HepG2 (cell line): ENCODE measurements at regions not wholly inside any gene's neighbourhood (a gene's known extent, or its start where the extent isn't known, plus 50 kb on each side); places are given as distances from the start of the nearest gene placed in this dataset.

Experiments
- ATAC-seq: fragments of 200-7000 bp; cut with Tn5 transposase; 3 replicates; pipeline ENCODE4 v1.9.1; 2020; ENCODE audit warnings: mild to moderate bottlenecking, moderate library complexity
- BruUV-seq: library from RNA; stranded (reverse); fragments of 400-500 nt; replicated peaks from 2 replicates; lab custom pipeline; 2021; lab: Mats Ljungman, UMichigan
- CTCF ChIA-PET: fragments of 300-600 bp; formaldehyde crosslinking; extraction: SDS; loops from one replicate; lab custom pipeline; 2021; ENCODE audit warnings: low total read pairs, inconsistent platforms, low intra/inter-chr PET ratio; lab: Yijun Ruan, JAX
- POLR2A ChIA-PET: fragments of 350-600 bp; sonication (Branson Sonifier 250); formaldehyde crosslinking; loops from one replicate; lab custom pipeline; 2020; ENCODE audit warnings: antibody characterized with exemption, inconsistent platforms; lab: Yijun Ruan, JAX
- DNase-seq: peaks from one replicate; pipeline ENCODE4 v3.0.0-alpha.2; 2015; ENCODE audit warnings: low spot score
- FAIRE-seq: peaks from 3 replicates; lab custom pipeline; 2011; peaks lifted over from hg19 to GRCh38; lab: Jason Lieb, UNC
- H2AFZ ChIP-seq: one replicate; pipeline ENCODE4 v1.6.1; 2011; ENCODE audit warnings: low read length, inconsistent platforms
- H3K27ac ChIP-seq: fragments of 300-600 bp; 3 replicates; pipeline ENCODE4 v1.8.0; 2011; ENCODE audit warnings: mixed run types, mild to moderate bottlenecking, mixed read lengths, low read length, inconsistent platforms; ENCODE audit not compliant: insufficient read depth; ENCODE audit errors: extremely low read length
- H3K27me3 ChIP-seq, 2 experiments: fragments of 200-600 bp in 1 of 2; 2 replicates in 1 of 2; 3 replicates in 1 of 2; pipeline versions ENCODE4 v1.6.0 to v1.8.0; 2011; ENCODE audit warnings: low read length in 2 of 2, mild to moderate bottlenecking in 2 of 2, moderate library complexity in 2 of 2, inconsistent platforms in 1 of 2; ENCODE audit not compliant: insufficient read depth in 2 of 2, control insufficient read depth in 1 of 2
- H3K36me3 ChIP-seq, 2 experiments: fragments of 200-600 bp in 1 of 2; replicated peaks in 1 of 2; 2 replicates in 1 of 2; 3 replicates in 1 of 2; pipeline versions ENCODE4 v1.5.1 to v1.8.0; 2011; ENCODE audit warnings: low read length in 2 of 2, inconsistent platforms in 1 of 2; ENCODE audit not compliant: insufficient read depth in 2 of 2, control insufficient read depth in 1 of 2
- H3K4me1 ChIP-seq: 2 replicates; pipeline ENCODE4 v1.5.1; 2012; ENCODE audit warnings: low read length, inconsistent platforms; ENCODE audit not compliant: insufficient read depth
- H3K4me2 ChIP-seq: 2 replicates; pipeline ENCODE4 v1.6.0; 2011; ENCODE audit warnings: low read depth, low read length, inconsistent platforms
- H3K4me3 ChIP-seq, 3 experiments: fragments of 200-600 bp in 1 of 3; sonication (generic), shearing (Covaris generic) in 1 of 3; replicated peaks in 1 of 3; 2 replicates each; pipeline ENCODE4 v1.5.1; 2011 to 2016; ENCODE audit warnings: low read length in 3 of 3, inconsistent platforms in 2 of 3, low read depth in 2 of 3, mild to moderate bottlenecking in 2 of 3, control low read depth in 1 of 3, mixed read lengths in 1 of 3; ENCODE audit not compliant: insufficient read depth in 1 of 3
- H3K79me2 ChIP-seq: one replicate; pipeline ENCODE4 v1.6.1; 2011; ENCODE audit warnings: low read length, inconsistent platforms; ENCODE audit not compliant: insufficient read depth
- H3K9ac ChIP-seq: 2 replicates; pipeline ENCODE4 v1.6.0; 2011; ENCODE audit warnings: mild to moderate bottlenecking, low read depth, low read length, inconsistent platforms; ENCODE audit not compliant: insufficient read depth
- H3K9me3 ChIP-seq: 2 replicates; pipeline ENCODE4 v1.5.1; 2012; ENCODE audit warnings: mild to moderate bottlenecking, low read length
- H4K20me1 ChIP-seq: 2 replicates; pipeline ENCODE4 v1.6.0; 2011; ENCODE audit warnings: inconsistent platforms, mild to moderate bottlenecking, low read length, moderate library complexity; ENCODE audit not compliant: insufficient read depth
- ARID2 ChIP-seq: sonication (generic); formaldehyde crosslinking; IDR thresholded peaks from 2 replicates; pipeline ENCODE4 v1.8.1; 2022; ENCODE audit warnings: mild to moderate bottlenecking, missing genetic modification reagents, borderline replicate concordance
- ARNTL ChIP-seq: sonication (generic); formaldehyde crosslinking; IDR thresholded peaks from 2 replicates; pipeline ENCODE4 v1.4.0; 2020; ENCODE audit warnings: mild to moderate bottlenecking, missing genetic modification reagents
- MAFF ChIP-seq: IDR thresholded peaks from 2 replicates; pipeline ENCODE4 v1.6.1; 2011; ENCODE audit warnings: low read depth, low read length, improper control_type of control experiment
- MAFK ChIP-seq, 2 experiments: IDR thresholded peaks in 1 of 2; conservative IDR thresholded peaks in 1 of 2; 2 replicates each; pipeline ENCODE4 v1.6.1; 2011; ENCODE audit warnings: improper control_type of control experiment in 2 of 2, low read length in 2 of 2
- MLLT10 ChIP-seq: sonication (generic); formaldehyde crosslinking; IDR thresholded peaks from 2 replicates; pipeline ENCODE4 v1.4.0; 2020; ENCODE audit warnings: missing genetic modification reagents
- POLR2AphosphoS2 ChIP-seq: IDR thresholded peaks from 2 replicates; pipeline ENCODE4 v1.6.1; 2011; ENCODE audit warnings: low read depth, low read length, improper control_type of control experiment
- RCOR2 ChIP-seq: IDR thresholded peaks from 2 replicates; pipeline ENCODE4 v1.6.1; 2016; ENCODE audit warnings: missing biosample characterization, missing genetic modification reagents
- SMYD3 ChIP-seq: sonication (generic); formaldehyde crosslinking; IDR thresholded peaks from 2 replicates; pipeline ENCODE4 v1.8.1; 2023; ENCODE audit warnings: mild to moderate bottlenecking, missing genetic modification reagents
- SNAI1 ChIP-seq: sonication (generic); formaldehyde crosslinking; IDR thresholded peaks from 2 replicates; pipeline ENCODE4 v1.5.0; 2020; ENCODE audit warnings: mild to moderate bottlenecking, missing genetic modification reagents, borderline replicate concordance
- SRY ChIP-seq: sonication (generic); formaldehyde crosslinking; IDR thresholded peaks from 2 replicates; pipeline ENCODE4 v1.8.0; 2022; ENCODE audit warnings: mild to moderate bottlenecking, missing genetic modification reagents
- TBX2 ChIP-seq: sonication (generic); formaldehyde crosslinking; IDR thresholded peaks from 2 replicates; pipeline ENCODE4 v1.5.0; 2020; ENCODE audit warnings: missing genetic modification reagents, mild to moderate bottlenecking, borderline replicate concordance
- TSC22D2 ChIP-seq: sonication (generic); formaldehyde crosslinking; IDR thresholded peaks from 2 replicates; pipeline ENCODE4 v1.5.1; 2020; ENCODE audit warnings: missing genetic modification reagents, mild to moderate bottlenecking, borderline replicate concordance
- ZNF121 ChIP-seq: sonication (generic); formaldehyde crosslinking; IDR thresholded peaks from 2 replicates; pipeline ENCODE4 v1.5.0; 2020; ENCODE audit warnings: mild to moderate bottlenecking, missing genetic modification reagents
- ZNF354B ChIP-seq: sonication (generic); formaldehyde crosslinking; IDR thresholded peaks from 2 replicates; pipeline ENCODE4 v1.8.0; 2022; ENCODE audit warnings: mild to moderate bottlenecking, missing genetic modification reagents
- WGBS: methylation state at CpG from one replicate; pipeline ENCODE4 v1.1.6; 2017; ENCODE audit warnings: low lambda C conversion rate; 5-methylcytosine and 5-hydroxymethylcytosine counted together
- in situ Hi-C: cut with HindIII; loops from 2 replicates; pipeline ENCODE4 v1.10.0; 2017; ENCODE audit warnings: low pct_unique_long_range_greater_than_20kb; ENCODE audit not compliant: extremely low pct_ligation_motif_present
- intact Hi-C: fragments of 100-400 bp; cut with micrococcal nuclease; formaldehyde crosslinking; loops from one replicate; pipeline ENCODE4 v1.10.0; 2022; ENCODE audit not compliant: unreplicated experiment
- TF ChIP-seq, protein P1 (sequence below): sonication (generic); formaldehyde crosslinking; IDR thresholded peaks from 2 replicates; pipeline ENCODE4 v1.5.0; 2020; ENCODE audit warnings: mild to moderate bottlenecking, missing genetic modification reagents, borderline replicate concordance

- TF ChIP-seq, protein P1, sequence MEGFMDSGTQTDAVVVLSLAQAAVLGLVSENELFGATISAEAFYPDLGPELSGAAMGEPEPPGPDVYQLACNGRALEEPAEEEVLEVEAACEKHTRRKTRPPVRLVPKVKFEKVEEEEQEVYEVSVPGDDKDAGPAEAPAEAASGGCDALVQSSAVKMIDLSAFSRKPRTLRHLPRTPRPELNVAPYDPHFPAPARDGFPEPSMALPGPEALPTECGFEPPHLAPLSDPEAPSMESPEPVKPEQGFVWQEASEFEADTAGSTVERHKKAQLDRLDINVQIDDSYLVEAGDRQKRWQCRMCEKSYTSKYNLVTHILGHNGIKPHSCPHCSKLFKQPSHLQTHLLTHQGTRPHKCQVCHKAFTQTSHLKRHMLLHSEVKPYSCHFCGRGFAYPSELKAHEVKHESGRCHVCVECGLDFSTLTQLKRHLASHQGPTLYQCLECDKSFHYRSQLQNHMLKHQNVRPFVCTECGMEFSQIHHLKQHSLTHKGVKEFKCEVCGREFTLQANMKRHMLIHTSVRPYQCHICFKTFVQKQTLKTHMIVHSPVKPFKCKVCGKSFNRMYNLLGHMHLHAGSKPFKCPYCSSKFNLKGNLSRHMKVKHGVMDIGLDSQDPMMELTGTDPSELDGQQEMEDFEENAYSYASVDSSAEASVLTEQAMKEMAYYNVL = no peak
- TF ChIP-seq ARNTL (CRISPR knock-in tag) (no peak), ZNF121 (CRISPR knock-in tag) (no peak), RCOR2 (CRISPR knock-in tag) (no peak), TBX2 (CRISPR knock-in tag) (no peak), POLR2AphosphoS2 (no peak), TSC22D2 (no peak), SMYD3 (CRISPR knock-in tag) (no peak), ARID2 (CRISPR knock-in tag) (no peak), SNAI1 (CRISPR knock-in tag) (no peak)
These were observed 86.6 kb upstream of the MEI4 start (continued) for GRCh38 chr6:77566235-77566634.

DNA sequence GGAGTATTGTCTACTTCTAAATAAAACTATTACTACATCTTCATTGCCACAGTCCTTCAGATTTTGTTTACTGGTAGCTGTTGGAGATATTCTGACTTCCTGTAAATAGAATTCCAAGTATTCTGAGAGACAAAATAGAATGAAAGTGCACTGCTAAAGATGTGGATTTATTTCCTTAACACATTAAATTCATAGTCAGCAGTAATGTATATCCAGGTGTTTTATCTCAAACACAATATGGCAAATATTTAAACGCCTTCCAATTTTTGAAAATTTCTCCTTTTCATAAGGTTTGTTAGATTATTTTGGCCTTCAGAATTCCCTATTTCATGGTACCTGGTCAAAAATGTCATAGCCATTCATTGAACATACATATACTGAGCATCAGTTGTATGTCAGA lies 84.3 kb upstream of the MEI4 start:
- FAIRE-seq = no peak
- no peak for DNase-seq
- no peaks in the 10 kb centered on the region; a peak in 1 of 5 replicates for H3K27me3 ChIP-seq
- no peaks in the 10 kb centered on the region for H3K36me3 ChIP-seq
- no peaks in the 10 kb centered on the region for H3K79me2 ChIP-seq
- no peak overlapping the region for H3K4me2 ChIP-seq
- H3K27ac ChIP-seq = no peak overlapping the region
- no peak for ATAC-seq
- ChIA-PET CTCF (no interaction called here), POLR2A (no interaction called here)
- no peaks in the 10 kb centered on the region for H3K4me1 ChIP-seq
- no peak overlapping the region for H3K4me3 ChIP-seq
- intact Hi-C loops (no loop called here), in situ Hi-C loops (no loop called here)
- H3K9me3 ChIP-seq = no peaks in the 10 kb centered on the region
- no peak overlapping the region for H3K9ac ChIP-seq
- no TSS peak for BruUV-seq
- no peak overlapping the region for H2AFZ ChIP-seq
- no peak for TF ChIP-seq SRY
- peak; percentile 53; the same call in 1 of the 2 replicates for TF ChIP-seq MAFF
- TF ChIP-seq MLLT10 (CRISPR knock-in tag) = no peak
- TF ChIP-seq MAFK (conservative IDR thresholded peaks at IDR 0.05 in 1 of 2, IDR thresholded peaks at IDR 0.05 in 1 of 2; ENCODE audit: low read length in 2 of 2) = peak; percentile 22 to 71; a peak in 3 of 4 replicates
- no peak for TF ChIP-seq ZNF354B (CRISPR knock-in tag)
- WGBS = 2% methylated on average over 1 of the region's 1 CpG
- H4K20me1 ChIP-seq = no peaks in the 10 kb centered on the region
